ENCODE measurements at regions not wholly inside any gene's neighbourhood (a gene's known extent, or its start where the extent isn't known, plus 50 kb on each side); places are given as distances from the start of the nearest gene placed in this dataset.

DNA sequence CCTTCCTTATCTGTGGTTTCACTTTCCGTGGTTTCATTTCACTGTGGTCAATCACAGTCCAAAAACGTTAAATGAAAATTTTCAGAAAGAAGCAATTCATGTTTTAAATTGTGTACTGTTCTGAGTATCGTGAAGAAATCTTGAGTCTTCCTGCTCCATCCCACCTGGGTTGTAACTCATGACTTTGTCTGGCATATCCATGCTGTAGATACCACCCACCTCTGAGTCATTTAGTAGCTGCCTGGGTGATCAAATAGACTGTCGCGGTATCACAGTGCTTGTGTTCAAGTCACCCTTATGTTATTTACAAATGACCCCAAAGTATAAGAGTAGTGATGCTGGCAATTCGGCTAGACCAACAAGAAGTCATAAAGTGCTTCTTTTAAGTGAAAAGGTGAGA is 521.2 kb downstream of the AACS start:
- Histone ChIP-seq H3K4me2 (ENCODE audit: insufficient read depth in 1 of 2, low read depth in 2 of 2, low read length in 2 of 2) (no peak overlapping the region), H2BK12ac (ENCODE audit: low read depth, low read length) (no peak overlapping the region), H3K9me3 (ENCODE audit: insufficient read depth in 2 of 2, low read depth in 1 of 2, low read length in 1 of 2) (no peaks in the 10 kb centered on the region), H4K20me1 (replicated peaks in 1 of 2; ENCODE audit: control insufficient read depth in 1 of 2, insufficient read depth in 2 of 2, low read length in 2 of 2) (no peaks in the 10 kb centered on the region), H2BK15ac (ENCODE audit: low read length) (no peak overlapping the region), H3K27me3 (replicated peaks in 1 of 4; ENCODE audit: control insufficient read depth in 3 of 4, extremely low read depth in 1 of 4, insufficient read depth in 3 of 4, low read length in 3 of 4) (no peaks in the 10 kb centered on the region), H3K4me3 (ENCODE audit: extremely low read depth in 1 of 4, insufficient read depth in 2 of 4, low read depth in 3 of 4, low read length in 4 of 4) (no peak overlapping the region), H3K4me1 (replicated peaks in 1 of 4; ENCODE audit: control insufficient read depth in 3 of 4, insufficient read depth in 4 of 4, low read length in 3 of 4) (no peaks in the 10 kb centered on the region), H2BK20ac (ENCODE audit: low read length) (no peak overlapping the region), H3K18ac (ENCODE audit: extremely low read depth, low read length) (no peak overlapping the region), H2AFZ (ENCODE audit: low read length) (no peak overlapping the region), H2BK120ac (replicated peaks; ENCODE audit: low read depth, low read length) (no peak overlapping the region), H2BK5ac (ENCODE audit: low read depth, low read length) (no peak overlapping the region), H3K27ac (ENCODE audit: low read depth, low read length) (no peak overlapping the region), H3K9ac (replicated peaks in 1 of 4; ENCODE audit: extremely low read depth in 1 of 4, low read depth in 3 of 4, low read length in 3 of 4) (no peak overlapping the region), H3K14ac (ENCODE audit: insufficient read length) (no peak overlapping the region), H3K23me2 (ENCODE audit: low read depth, low read length) (no peaks in the 10 kb centered on the region), H2AK5ac (ENCODE audit: low read depth, low read length) (no peak overlapping the region), H3K36me3 (ENCODE audit: control insufficient read depth in 2 of 4, insufficient read depth in 4 of 4, low read length in 3 of 4) (no peaks in the 10 kb centered on the region; a peak in 1 of 8 replicates), H3K4ac (replicated peaks; ENCODE audit: insufficient read length, low read depth, low read length) (no peak overlapping the region), H4K8ac (ENCODE audit: extremely low read depth, insufficient read depth, low read length) (no peak overlapping the region), H3K79me1 (ENCODE audit: low read depth, low read length) (no peaks in the 10 kb centered on the region; the same call in 1 of the 2 replicates), H4K5ac (ENCODE audit: insufficient read length, low read depth, low read length) (no peak overlapping the region), H3K56ac (replicated peaks; ENCODE audit: insufficient read length, low read depth, low read length) (no peak overlapping the region), H4K91ac (replicated peaks; ENCODE audit: insufficient read length, low read length) (no peak overlapping the region), H3K79me2 (ENCODE audit: control insufficient read depth in 1 of 2, insufficient read depth in 2 of 2, low read length in 2 of 2) (no peaks in the 10 kb centered on the region), H3K23ac (ENCODE audit: insufficient read length) (no peak overlapping the region)
- FAIRE-seq (no peak), DNase-seq (ENCODE audit: low read depth in 1 of 2, low spot score in 2 of 2) (no peak)
- POLR2A ChIA-PET (ENCODE audit: partially characterized antibody), result no interaction called here
- CTCF ChIA-PET (ENCODE audit: partially characterized antibody), result no interaction called here
- 89% methylated on average over 6 of the region's 6 CpGs; no CpG with 5 or more reads in 1 of the 2 experiments for WGBS, 2 experiments (ENCODE audit: extremely low coverage in 1 of 2, insufficient coverage in 1 of 2, insufficient read length in 1 of 2, insufficient replicate concordance in 2 of 2, low coverage in 1 of 2, low lambda C conversion rate in 2 of 2, missing lambda C conversion rate in 1 of 2)
- no peak for TF ChIP-seq NRF1 (IDR thresholded peaks at IDR 0.05; ENCODE audit: low read depth, low read length)
- TF ChIP-seq CBX5 (IDR thresholded peaks at IDR 0.05; ENCODE audit: low read depth, low read length), result no peak
- TF ChIP-seq, protein P1, sequence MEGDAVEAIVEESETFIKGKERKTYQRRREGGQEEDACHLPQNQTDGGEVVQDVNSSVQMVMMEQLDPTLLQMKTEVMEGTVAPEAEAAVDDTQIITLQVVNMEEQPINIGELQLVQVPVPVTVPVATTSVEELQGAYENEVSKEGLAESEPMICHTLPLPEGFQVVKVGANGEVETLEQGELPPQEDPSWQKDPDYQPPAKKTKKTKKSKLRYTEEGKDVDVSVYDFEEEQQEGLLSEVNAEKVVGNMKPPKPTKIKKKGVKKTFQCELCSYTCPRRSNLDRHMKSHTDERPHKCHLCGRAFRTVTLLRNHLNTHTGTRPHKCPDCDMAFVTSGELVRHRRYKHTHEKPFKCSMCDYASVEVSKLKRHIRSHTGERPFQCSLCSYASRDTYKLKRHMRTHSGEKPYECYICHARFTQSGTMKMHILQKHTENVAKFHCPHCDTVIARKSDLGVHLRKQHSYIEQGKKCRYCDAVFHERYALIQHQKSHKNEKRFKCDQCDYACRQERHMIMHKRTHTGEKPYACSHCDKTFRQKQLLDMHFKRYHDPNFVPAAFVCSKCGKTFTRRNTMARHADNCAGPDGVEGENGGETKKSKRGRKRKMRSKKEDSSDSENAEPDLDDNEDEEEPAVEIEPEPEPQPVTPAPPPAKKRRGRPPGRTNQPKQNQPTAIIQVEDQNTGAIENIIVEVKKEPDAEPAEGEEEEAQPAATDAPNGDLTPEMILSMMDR (IDR thresholded peaks at IDR 0.05; ENCODE audit: control extremely low read depth in 1 of 3, insufficient read depth in 1 of 3, low read depth in 1 of 3, low read length in 3 of 3), result no peak
- TF ChIP-seq EGR1 (IDR thresholded peaks at IDR 0.05; ENCODE audit: borderline replicate concordance, low read depth, low read length), result no peak
- no peak for TF ChIP-seq PHF8 (conservative IDR thresholded peaks at IDR 0.05; ENCODE audit: low read depth, low read length)
- no peak for TF ChIP-seq BRCA1 (IDR thresholded peaks at IDR 0.05; ENCODE audit: low read depth, low read length)
- TF ChIP-seq RAD21 (IDR thresholded peaks at IDR 0.05 in 1 of 2, conservative IDR thresholded peaks at IDR 0.05 in 1 of 2; ENCODE audit: low read depth in 2 of 2, low read length in 2 of 2), result no peak
- TF ChIP-seq POU5F1 (IDR thresholded peaks at IDR 0.05; ENCODE audit: low read depth, low read length), result no peak
- no peak for TF ChIP-seq POLR2A (IDR thresholded peaks at IDR 0.05; ENCODE audit: control extremely low read depth in 1 of 2, low read depth in 2 of 2, low read length in 2 of 2)
- TF ChIP-seq BACH1 (IDR thresholded peaks at IDR 0.05; ENCODE audit: low read length), result no peak
- TF ChIP-seq CBX8 (IDR thresholded peaks at IDR 0.05; ENCODE audit: borderline replicate concordance, low read depth, low read length), result no peak
- TF ChIP-seq, protein P2, sequence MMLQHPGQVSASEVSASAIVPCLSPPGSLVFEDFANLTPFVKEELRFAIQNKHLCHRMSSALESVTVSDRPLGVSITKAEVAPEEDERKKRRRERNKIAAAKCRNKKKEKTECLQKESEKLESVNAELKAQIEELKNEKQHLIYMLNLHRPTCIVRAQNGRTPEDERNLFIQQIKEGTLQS (IDR thresholded peaks at IDR 0.05; ENCODE audit: insufficient read depth, low read depth, low read length), result no peak
- no peak for TF ChIP-seq SIX5 (IDR thresholded peaks at IDR 0.05; ENCODE audit: low read depth, low read length)
